MM.1S (cell line): ENCODE measurements at regions not wholly inside any gene's neighbourhood (a gene's known extent, or its start where the extent isn't known, plus 50 kb on each side); places are given as distances from the start of the nearest gene placed in this dataset.

Experiments used
- DNase-seq: peaks from one replicate; pipeline ENCODE4 v3.0.0-alpha.2; 2015
- H2AFZ ChIP-seq: fragments of 300-600 bp; sonication (generic); 2 replicates; pipeline ENCODE4 v1.6.0; 2016; ENCODE audit warnings: antibody characterized with exemption, low read length
- H3F3A ChIP-seq: fragments of 300-600 bp; sonication (generic); 2 replicates; pipeline ENCODE4 v1.6.1; 2016; ENCODE audit warnings: mild to moderate bottlenecking, antibody characterized with exemption, low read length, moderate library complexity, mixed read lengths; ENCODE audit not compliant: insufficient read depth
- H3K27ac ChIP-seq: fragments of 300-600 bp; sonication (generic); 2 replicates; pipeline ENCODE4 v1.5.1; 2016; ENCODE audit warnings: mild to moderate bottlenecking, low read length
- H3K27me3 ChIP-seq: fragments of 300-600 bp; sonication (generic); replicated peaks from 2 replicates; pipeline ENCODE4 v1.6.0; 2016; ENCODE audit warnings: low read length; ENCODE audit not compliant: insufficient read depth
- H3K36me3 ChIP-seq: fragments of 300-600 bp; sonication (generic); replicated peaks from 2 replicates; pipeline ENCODE4 v1.6.1; 2016; ENCODE audit warnings: mild to moderate bottlenecking, low read length, mixed read lengths; ENCODE audit not compliant: insufficient read depth
- H3K4me1 ChIP-seq: fragments of 300-600 bp; sonication (generic); 2 replicates; pipeline ENCODE4 v1.6.1; 2016; ENCODE audit warnings: low read length, mixed read lengths
- H3K4me2 ChIP-seq: fragments of 300-600 bp; sonication (generic); 2 replicates; pipeline ENCODE4 v1.6.0; 2016; ENCODE audit warnings: low read depth, low read length
- H3K4me3 ChIP-seq: fragments of 300-600 bp; sonication (generic); 2 replicates; pipeline ENCODE4 v1.5.1; 2016; ENCODE audit warnings: low read length, mixed read lengths
- H3K79me2 ChIP-seq: fragments of 300-600 bp; sonication (generic); 2 replicates; pipeline ENCODE4 v1.6.1; 2016; ENCODE audit warnings: mixed run types, low read length, mixed read lengths
- H3K9ac ChIP-seq: fragments of 300-600 bp; sonication (generic); 2 replicates; pipeline ENCODE4 v1.6.1; 2016; ENCODE audit warnings: low read length, mixed read lengths
- H3K9me2 ChIP-seq: fragments of 300-600 bp; sonication (generic); replicated peaks from 2 replicates; pipeline ENCODE4 v1.6.1; 2016; ENCODE audit warnings: mild to moderate bottlenecking, low read length, mixed read lengths; ENCODE audit not compliant: insufficient read depth
- H3K9me3 ChIP-seq: fragments of 300-600 bp; sonication (generic); replicated peaks from 2 replicates; pipeline ENCODE4 v1.6.1; 2016; ENCODE audit warnings: mild to moderate bottlenecking, low read length, mixed read lengths; ENCODE audit not compliant: insufficient read depth
- H4K20me1 ChIP-seq: fragments of 300-600 bp; sonication (generic); 2 replicates; pipeline ENCODE4 v1.6.1; 2016; ENCODE audit warnings: mild to moderate bottlenecking, low read length, moderate library complexity, mixed read lengths; ENCODE audit not compliant: insufficient read depth
- CTCF ChIP-seq: fragments of 300-600 bp; sonication (generic); IDR thresholded peaks from 2 replicates; pipeline ENCODE4 v1.5.1; 2016; ENCODE audit warnings: antibody characterized with exemption, low read length, mixed read lengths
- EZH2 ChIP-seq: fragments of 300-600 bp; sonication (generic); optimal IDR thresholded peaks from 2 replicates; pipeline ENCODE3; 2017; ENCODE audit warnings: low read depth, mild to moderate bottlenecking, antibody characterized with exemption, low read length, mixed read lengths
- EZH2phosphoT487 ChIP-seq: fragments of 300-600 bp; sonication (generic); IDR thresholded peaks from 2 replicates; pipeline ENCODE4 v1.6.1; 2018; ENCODE audit warnings: antibody characterized with exemption, low read length

- no peak overlapping the region for H3K4me3 ChIP-seq
- H3K4me1 ChIP-seq: no peaks in the 10 kb centered on the region
- DNase-seq: no peak
- no peaks in the 10 kb centered on the region for H3K27me3 ChIP-seq
- H3K9me3 ChIP-seq: no peaks in the 10 kb centered on the region
- TF ChIP-seq EZH2phosphoT487: no peak
- TF ChIP-seq CTCF: no peak
- no peak for TF ChIP-seq EZH2
- H3K4me2 ChIP-seq: no peak overlapping the region
- H3K27ac ChIP-seq: no peak overlapping the region
- H3F3A ChIP-seq: no peaks in the 10 kb centered on the region
- H3K9ac ChIP-seq: no peak overlapping the region
- H3K9me2 ChIP-seq: no peaks in the 10 kb centered on the region
- H3K79me2 ChIP-seq: no peaks in the 10 kb centered on the region
- no peaks in the 10 kb centered on the region for H4K20me1 ChIP-seq
- no peak overlapping the region for H2AFZ ChIP-seq
- H3K36me3 ChIP-seq: no peaks in the 10 kb centered on the region
Observed at GRCh38 chr3:63043631-63044030, 168.4 kb upstream of the CADPS start.

- Histone ChIP-seq H4K20me1 (no peaks in the 10 kb centered on the region), H2AFZ (no peak overlapping the region), H3F3A (no peaks in the 10 kb centered on the region), H3K27ac (no peak overlapping the region), H3K4me1 (no peaks in the 10 kb centered on the region), H3K4me3 (no peak overlapping the region), H3K9ac (no peak overlapping the region), H3K79me2 (no peaks in the 10 kb centered on the region), H3K27me3 (no peaks in the 10 kb centered on the region), H3K4me2 (no peak overlapping the region), H3K36me3 (no peaks in the 10 kb centered on the region), H3K9me3 (no peaks in the 10 kb centered on the region), H3K9me2 (no peaks in the 10 kb centered on the region)
- TF ChIP-seq EZH2 (no peak), EZH2phosphoT487 (no peak), CTCF (no peak)
- no peak for DNase-seq
Observed at GRCh38 chr3:63046152-63046551, 170.9 kb upstream of the CADPS start.

GRCh38 chr3:63046580-63046979 is 171.4 kb upstream of the CADPS start:
- Histone ChIP-seq H3K27me3 (no peaks in the 10 kb centered on the region), H3K4me1 (no peaks in the 10 kb centered on the region), H3K27ac (no peak overlapping the region), H3K9me3 (no peaks in the 10 kb centered on the region), H3K9me2 (no peaks in the 10 kb centered on the region), H3F3A (no peaks in the 10 kb centered on the region), H3K36me3 (no peaks in the 10 kb centered on the region), H3K4me2 (no peak overlapping the region), H3K9ac (no peak overlapping the region), H3K4me3 (no peak overlapping the region), H3K79me2 (no peaks in the 10 kb centered on the region), H4K20me1 (no peaks in the 10 kb centered on the region), H2AFZ (no peak overlapping the region)
- DNase-seq: no peak
- TF ChIP-seq EZH2: no peak
- TF ChIP-seq EZH2phosphoT487: no peak
- TF ChIP-seq CTCF: no peak

- no peak overlapping the region for H2AFZ ChIP-seq
- H3K4me2 ChIP-seq: no peak overlapping the region
- no peaks in the 10 kb centered on the region for H3F3A ChIP-seq
Observed at GRCh38 chr3:63047068-63047467, 171.9 kb upstream of the CADPS start.

More at GRCh38 chr3:63047068-63047467, 171.9 kb upstream of the CADPS start:
- no peak overlapping the region for H3K9ac ChIP-seq
- no peak for TF ChIP-seq EZH2phosphoT487
- no peak for TF ChIP-seq CTCF
- TF ChIP-seq EZH2: no peak
- H3K4me1 ChIP-seq: no peaks in the 10 kb centered on the region
- H3K9me2 ChIP-seq: no peaks in the 10 kb centered on the region
- no peaks in the 10 kb centered on the region for H3K36me3 ChIP-seq
- H3K4me3 ChIP-seq: no peak overlapping the region
- H3K9me3 ChIP-seq: no peaks in the 10 kb centered on the region
- no peaks in the 10 kb centered on the region for H4K20me1 ChIP-seq
- no peak overlapping the region for H3K27ac ChIP-seq
- H3K27me3 ChIP-seq: no peaks in the 10 kb centered on the region
- DNase-seq: no peak
- no peaks in the 10 kb centered on the region for H3K79me2 ChIP-seq
